ENCODE measurements at regions not wholly inside any gene's neighbourhood (a gene's known extent, or its start where the extent isn't known, plus 50 kb on each side); places are given as distances from the start of the nearest gene placed in this dataset.

GRCh38 chr3:157650172-157650571 is 147.0 kb upstream of the VEPH1 start:
- TF ChIP-seq POLR2A (IDR thresholded peaks at IDR 0.05; ENCODE audit: extremely low read depth, insufficient read length), result no peak
- TF ChIP-seq MYC (IDR thresholded peaks at IDR 0.05; ENCODE audit: low read depth, low read length), result no peak
- no peak for TF ChIP-seq MAX (IDR thresholded peaks at IDR 0.05; ENCODE audit: low read depth, low read length)
- no peak for TF ChIP-seq CTCF (IDR thresholded peaks at IDR 0.05; ENCODE audit: low read depth, low read length)
- no peak for DNase-seq (ENCODE audit: low read depth)
- no peak overlapping the region for H3K4me3 ChIP-seq (ENCODE audit: low read depth, low read length)

- TF ChIP-seq MAX (IDR thresholded peaks at IDR 0.05; ENCODE audit: low read depth, low read length), result no peak
- no peak for TF ChIP-seq CTCF (IDR thresholded peaks at IDR 0.05; ENCODE audit: low read depth, low read length)
- no peak for TF ChIP-seq POLR2A (IDR thresholded peaks at IDR 0.05; ENCODE audit: extremely low read depth, insufficient read length)
- no peak for TF ChIP-seq MYC (IDR thresholded peaks at IDR 0.05; ENCODE audit: low read depth, low read length)
- DNase-seq (ENCODE audit: low read depth), result no peak
- no peak overlapping the region for H3K4me3 ChIP-seq (ENCODE audit: low read depth, low read length)
Observed at GRCh38 chr3:157649511-157649910, 146.3 kb upstream of the VEPH1 start.

- H3K4me3 ChIP-seq (ENCODE audit: low read depth, low read length), result no peak overlapping the region
- no peak for DNase-seq (ENCODE audit: low read depth)
- TF ChIP-seq MYC (IDR thresholded peaks at IDR 0.05; ENCODE audit: low read depth, low read length), result no peak
- TF ChIP-seq POLR2A (IDR thresholded peaks at IDR 0.05; ENCODE audit: extremely low read depth, insufficient read length), result no peak
- TF ChIP-seq MAX (IDR thresholded peaks at IDR 0.05; ENCODE audit: low read depth, low read length), result no peak
- no peak for TF ChIP-seq CTCF (IDR thresholded peaks at IDR 0.05; ENCODE audit: low read depth, low read length)
Observed at GRCh38 chr3:157647820-157648219, 144.6 kb upstream of the VEPH1 start.

- no peak for DNase-seq (ENCODE audit: low read depth)
- no peak overlapping the region for H3K4me3 ChIP-seq (ENCODE audit: low read depth, low read length)
- TF ChIP-seq CTCF (IDR thresholded peaks at IDR 0.05; ENCODE audit: low read depth, low read length), result no peak
- no peak for TF ChIP-seq MYC (IDR thresholded peaks at IDR 0.05; ENCODE audit: low read depth, low read length)
- TF ChIP-seq MAX (IDR thresholded peaks at IDR 0.05; ENCODE audit: low read depth, low read length), result no peak
- TF ChIP-seq POLR2A (IDR thresholded peaks at IDR 0.05; ENCODE audit: extremely low read depth, insufficient read length), result no peak
Observed at GRCh38 chr3:157639756-157640426, 136.7 kb upstream of the VEPH1 start.

- DNase-seq (ENCODE audit: low read depth), result no peak
- no peak overlapping the region for H3K4me3 ChIP-seq (ENCODE audit: low read depth, low read length)
- TF ChIP-seq POLR2A (IDR thresholded peaks at IDR 0.05; ENCODE audit: extremely low read depth, insufficient read length) (no peak), CTCF (IDR thresholded peaks at IDR 0.05; ENCODE audit: low read depth, low read length) (no peak), MYC (IDR thresholded peaks at IDR 0.05; ENCODE audit: low read depth, low read length) (no peak), MAX (IDR thresholded peaks at IDR 0.05; ENCODE audit: low read depth, low read length) (no peak)
Observed at GRCh38 chr3:157637866-157638265, 134.7 kb upstream of the VEPH1 start.
